ENCODE measurements at regions not wholly inside any gene's neighbourhood (a gene's known extent, or its start where the extent isn't known, plus 50 kb on each side); places are given as distances from the start of the nearest gene placed in this dataset.
A peak's percentile ranks its signal among the peaks of the same experiment; 100 is the strongest.

DNA sequence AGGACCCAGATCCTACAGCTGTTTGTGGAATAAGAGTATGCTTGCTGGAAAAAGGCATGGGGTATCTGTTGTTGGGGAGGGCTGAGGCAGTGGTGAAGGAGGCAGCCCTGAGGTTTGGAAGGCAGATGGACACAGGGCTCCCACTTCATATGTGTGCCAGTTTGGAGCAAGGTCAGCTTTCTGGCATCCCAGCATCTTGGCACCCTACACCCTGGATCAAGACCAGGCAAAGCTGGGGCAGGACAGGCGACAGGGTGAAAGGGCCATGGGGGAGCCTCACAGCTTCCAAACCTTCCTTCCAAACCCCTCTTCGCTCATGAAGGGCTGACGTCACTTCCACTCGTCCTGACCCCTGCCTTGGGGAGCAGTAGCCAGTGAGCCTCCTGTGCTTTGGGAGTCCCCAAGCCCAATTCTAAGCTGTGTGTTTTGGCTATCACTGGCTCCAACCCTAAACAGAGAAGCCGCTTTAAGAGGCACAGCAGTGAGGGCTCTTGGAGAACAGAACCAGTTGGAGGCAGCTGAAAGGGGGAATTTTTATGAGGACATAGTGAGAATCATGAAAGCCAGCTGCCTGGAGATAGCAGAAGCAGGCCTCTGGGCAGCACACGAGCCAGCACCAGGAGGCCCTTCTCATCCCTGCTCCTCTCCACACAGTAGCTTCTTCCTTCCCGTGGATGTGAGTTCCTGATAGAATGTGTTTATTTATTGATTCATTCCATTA, 448.6 kb upstream of the CDH4 start:
- peaks cover 15% of the 10 kb centered on the region for H3K9me3 Mint-ChIP-seq
- H3K27me3 Mint-ChIP-seq (ENCODE audit: low read depth): no peaks in the 10 kb centered on the region
- no peaks in the 10 kb centered on the region for H3K36me3 Mint-ChIP-seq (ENCODE audit: low read depth)
- H3K27ac Mint-ChIP-seq (ENCODE audit: unreplicated experiment): no peak overlapping the region
- no peak overlapping the region for H3K4me3 Mint-ChIP-seq
- no peak for TF ChIP-seq CTCF (conservative IDR thresholded peaks at IDR 0.05)
- peaks cover 24% of the 10 kb centered on the region for H3K4me1 Mint-ChIP-seq
- DNase-seq (ENCODE audit: low read depth, low spot score): no peak

DNA sequence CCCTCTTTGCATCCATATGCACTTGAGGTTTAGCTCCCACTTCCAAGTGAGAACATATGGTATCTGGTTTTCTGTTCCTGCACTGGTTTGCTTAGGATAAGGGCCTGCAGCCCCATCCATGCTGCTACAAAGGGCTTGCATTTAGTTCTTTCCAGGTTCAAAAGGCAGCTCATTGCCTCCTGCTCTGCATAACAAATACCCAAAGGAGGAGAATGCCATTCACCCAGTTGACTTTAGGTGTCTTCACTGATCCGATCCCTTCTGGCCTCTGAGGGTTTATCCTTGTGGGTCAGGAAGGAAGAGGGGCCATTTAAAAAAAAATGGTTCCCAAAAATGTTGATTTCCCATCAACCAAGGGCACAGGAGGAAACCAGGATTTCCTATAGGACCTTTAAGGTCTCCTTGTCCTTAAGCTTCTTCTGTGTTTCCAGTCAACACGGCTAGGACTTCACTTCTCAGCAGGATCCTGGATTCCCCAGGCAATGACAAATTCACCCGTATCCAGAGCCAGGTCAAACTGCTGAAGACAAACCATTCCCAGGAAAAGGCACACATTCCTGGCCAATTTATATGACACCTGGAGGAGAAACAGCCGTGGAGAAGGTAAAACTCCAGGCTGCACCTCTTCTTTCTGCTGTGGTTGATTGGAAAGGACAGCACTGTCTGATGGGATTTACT, 447.7 kb upstream of the CDH4 start:
- no peak for DNase-seq (ENCODE audit: low read depth, low spot score)
- Mint-ChIP-seq H3K27ac (ENCODE audit: unreplicated experiment) (peak overlapping the region; percentile 58), H3K4me3 (no peak overlapping the region), H3K9me3 (peaks cover 11% of the 10 kb centered on the region), H3K4me1 (peaks cover 24% of the 10 kb centered on the region), H3K36me3 (ENCODE audit: low read depth) (no peaks in the 10 kb centered on the region), H3K27me3 (ENCODE audit: low read depth) (no peaks in the 10 kb centered on the region)
- TF ChIP-seq CTCF (conservative IDR thresholded peaks at IDR 0.05): no peak

GRCh38 chr20:60804918-60805630, 447.0 kb upstream of the CDH4 start:
- no peak overlapping the region for H3K4me3 Mint-ChIP-seq
- H3K27ac Mint-ChIP-seq (ENCODE audit: unreplicated experiment): peak overlapping the region; percentile 58
- TF ChIP-seq CTCF (conservative IDR thresholded peaks at IDR 0.05): no peak
- H3K9me3 Mint-ChIP-seq: peaks cover 11% of the 10 kb centered on the region
- DNase-seq (ENCODE audit: low read depth, low spot score): no peak
- no peaks in the 10 kb centered on the region for H3K36me3 Mint-ChIP-seq (ENCODE audit: low read depth)
- H3K27me3 Mint-ChIP-seq (ENCODE audit: low read depth): no peaks in the 10 kb centered on the region
- H3K4me1 Mint-ChIP-seq: peaks cover 24% of the 10 kb centered on the region

DNA sequence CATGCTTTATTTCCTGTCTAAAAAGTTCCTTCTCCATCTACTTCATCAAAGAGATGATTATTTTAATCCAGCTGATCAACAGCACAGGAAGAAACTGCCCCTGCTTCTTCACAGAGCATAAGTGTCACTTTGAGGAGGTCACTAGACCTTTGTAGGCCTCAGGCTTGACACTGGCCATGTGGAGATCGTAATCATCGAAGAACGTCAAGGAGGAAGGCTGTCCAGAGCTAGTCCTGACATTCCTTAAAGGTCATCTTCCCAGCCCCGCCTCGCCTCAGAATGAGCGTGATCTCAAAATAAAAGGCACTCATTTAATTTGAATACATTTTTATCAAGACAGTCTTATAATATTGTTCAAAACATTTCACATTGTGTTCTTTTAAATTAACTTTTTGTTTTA, 445.7 kb upstream of the CDH4 start:
- peaks cover 24% of the 10 kb centered on the region for H3K4me1 Mint-ChIP-seq
- no peak for DNase-seq (ENCODE audit: low read depth, low spot score)
- no peak overlapping the region for H3K4me3 Mint-ChIP-seq
- H3K27ac Mint-ChIP-seq (ENCODE audit: unreplicated experiment): no peak overlapping the region
- TF ChIP-seq CTCF (conservative IDR thresholded peaks at IDR 0.05): no peak
- peaks cover 4% of the 10 kb centered on the region for H3K9me3 Mint-ChIP-seq
- no peaks in the 10 kb centered on the region for H3K36me3 Mint-ChIP-seq (ENCODE audit: low read depth)
- H3K27me3 Mint-ChIP-seq (ENCODE audit: low read depth): no peaks in the 10 kb centered on the region

GRCh38 chr20:60806824-60807223, 445.2 kb upstream of the CDH4 start:
- Mint-ChIP-seq H3K36me3 (ENCODE audit: low read depth) (no peaks in the 10 kb centered on the region), H3K4me3 (no peak overlapping the region), H3K9me3 (peaks cover 3% of the 10 kb centered on the region), H3K27ac (ENCODE audit: unreplicated experiment) (no peak overlapping the region), H3K4me1 (peaks cover 24% of the 10 kb centered on the region), H3K27me3 (ENCODE audit: low read depth) (no peaks in the 10 kb centered on the region)
- TF ChIP-seq CTCF (conservative IDR thresholded peaks at IDR 0.05): no peak
- no peak for DNase-seq (ENCODE audit: low read depth, low spot score)

Measured in neural crest cell (in vitro differentiated cells).